Keratinocyte (primary cell): ENCODE measurements at regions not wholly inside any gene's neighbourhood (a gene's known extent, or its start where the extent isn't known, plus 50 kb on each side); places are given as distances from the start of the nearest gene placed in this dataset.

ENCODE experiments used
- DNase-seq: peaks from one replicate; pipeline ENCODE4 v3.0.0-alpha.2; 2011; ENCODE audit warnings: low read depth, missing footprints, low spot score
- FAIRE-seq: peaks from 2 replicates; lab custom pipeline; 2011; peaks lifted over from hg19 to GRCh38; lab: Jason Lieb, UNC
- H2AFZ ChIP-seq: 2 replicates; pipeline ENCODE4 v1.6.0; 2012; ENCODE audit warnings: low read length, control low read depth, inconsistent platforms; ENCODE audit not compliant: control insufficient read depth
- H3K27ac ChIP-seq: 2 replicates; pipeline ENCODE4 v1.5.1; 2011; ENCODE audit warnings: low read length; ENCODE audit not compliant: control insufficient read depth, insufficient read depth
- H3K27me3 ChIP-seq: 3 replicates; pipeline ENCODE4 v1.6.0; 2011; ENCODE audit warnings: low read length; ENCODE audit not compliant: control insufficient read depth, insufficient read depth; ENCODE audit errors: extremely low read depth
- H3K36me3 ChIP-seq, 2 experiments: 2 replicates in 1 of 2; 3 replicates in 1 of 2; pipeline ENCODE4 v1.5.1; 2011; ENCODE audit warnings: low read length in 2 of 2, mild to moderate bottlenecking in 1 of 2; ENCODE audit not compliant: control insufficient read depth in 2 of 2, insufficient read depth in 2 of 2; ENCODE audit errors: extremely low read depth in 1 of 2
- H3K4me1 ChIP-seq: 3 replicates; pipeline ENCODE4 v1.5.1; 2011; ENCODE audit warnings: low read length; ENCODE audit not compliant: control insufficient read depth, insufficient read depth; ENCODE audit errors: extremely low read depth
- H3K4me2 ChIP-seq: 3 replicates; pipeline ENCODE4 v1.6.0; 2011; ENCODE audit warnings: low read depth, low read length; ENCODE audit not compliant: control insufficient read depth, insufficient read depth; ENCODE audit errors: extremely low read depth
- H3K4me3 ChIP-seq, 3 experiments: fragments of 200-600 bp in 1 of 3; sonication (generic) in 1 of 3; 2 replicates in 2 of 3; 3 replicates in 1 of 3; pipeline ENCODE4 v1.5.1; 2011 to 2016; ENCODE audit warnings: low read length in 3 of 3, mild to moderate bottlenecking in 3 of 3, control low read depth in 2 of 3, inconsistent platforms in 1 of 3, low read depth in 1 of 3, mixed read lengths in 1 of 3, mixed run types in 1 of 3, moderate library complexity in 1 of 3; ENCODE audit not compliant: control insufficient read depth in 2 of 3, insufficient read depth in 2 of 3; ENCODE audit errors: extremely low read depth in 1 of 3
- H3K79me2 ChIP-seq: 2 replicates; pipeline ENCODE4 v1.6.0; 2012; ENCODE audit warnings: low read length; ENCODE audit not compliant: control insufficient read depth, insufficient read depth
- H3K9ac ChIP-seq: 3 replicates; pipeline ENCODE4 v1.6.0; 2011; ENCODE audit warnings: low read length; ENCODE audit not compliant: control insufficient read depth, insufficient read depth; ENCODE audit errors: extremely low read depth
- H3K9me1 ChIP-seq: 3 replicates; pipeline ENCODE4 v1.6.0; 2011; ENCODE audit warnings: low read length; ENCODE audit not compliant: control insufficient read depth, insufficient read depth; ENCODE audit errors: extremely low read depth
- H3K9me3 ChIP-seq: 2 replicates; pipeline ENCODE4 v1.5.1; 2012; ENCODE audit warnings: low read depth, low read length; ENCODE audit not compliant: control insufficient read depth
- H4K20me1 ChIP-seq: 3 replicates; pipeline ENCODE4 v1.6.0; 2011; ENCODE audit warnings: low read length; ENCODE audit not compliant: control insufficient read depth, insufficient read depth; ENCODE audit errors: extremely low read depth
- CTCF ChIP-seq, 3 experiments: IDR thresholded peaks in 1 of 3; conservative IDR thresholded peaks in 1 of 3; optimal IDR thresholded peaks in 1 of 3; 2 replicates in 2 of 3; 3 replicates in 1 of 3; pipeline versions ENCODE3 to v1.5.1; 2011; ENCODE audit warnings: low read length in 3 of 3, mild to moderate bottlenecking in 3 of 3, moderate library complexity in 2 of 3, control low read depth in 1 of 3, inconsistent platforms in 1 of 3; ENCODE audit not compliant: insufficient read depth in 2 of 3; ENCODE audit errors: extremely low read depth in 1 of 3
- EZH2 ChIP-seq: IDR thresholded peaks from one replicate; pipeline ENCODE4 v1.6.1; 2012; ENCODE audit warnings: inconsistent platforms, mild to moderate bottlenecking, low read length, moderate library complexity
- dilution Hi-C: fragments of 300-500 bp; cut with MboI; formaldehyde crosslinking; loops from one replicate; pipeline ENCODE4 v1.7.0; 2020; ENCODE audit warnings: low sequenced_read_pairs; ENCODE audit not compliant: extremely low pct_ligation_motif_present

DNA sequence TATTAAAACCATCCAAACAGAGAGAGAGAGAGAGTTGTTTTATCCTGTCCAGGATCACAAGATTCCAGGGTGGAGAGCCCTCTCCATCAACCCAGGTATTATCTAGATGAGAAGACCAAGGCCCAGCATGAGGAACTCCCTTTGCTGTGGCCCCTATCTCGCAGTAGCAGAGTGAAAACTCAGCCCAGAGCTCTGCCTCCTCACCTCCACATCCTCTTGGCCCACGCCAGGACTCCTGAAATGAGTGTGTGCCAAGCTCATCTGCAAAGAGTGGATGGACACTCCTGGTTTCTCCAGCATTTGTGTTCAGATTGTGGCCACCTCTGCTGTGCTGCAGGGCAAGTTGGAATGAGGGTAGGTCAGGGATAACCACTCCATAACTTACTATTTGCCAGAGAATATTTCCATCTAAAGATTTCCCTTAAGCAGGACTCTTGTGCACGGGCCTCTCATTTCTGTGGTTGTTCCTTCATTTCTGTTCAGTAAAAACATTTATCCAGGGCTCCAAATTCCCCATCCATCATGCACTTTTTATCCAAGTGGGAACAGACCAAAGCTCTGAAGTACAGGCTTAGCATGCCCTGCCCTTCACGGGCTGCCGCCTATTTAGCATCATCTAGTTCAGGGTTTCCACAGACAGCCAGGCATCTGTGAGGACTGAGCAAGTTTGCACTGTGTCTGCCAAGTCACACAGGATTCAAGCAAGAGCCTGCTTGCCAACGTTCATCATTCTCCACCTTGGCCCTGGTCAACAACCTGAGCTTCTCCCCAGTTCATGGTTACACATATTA lies 583.2 kb upstream of the ID2 start:
- Histone ChIP-seq H4K20me1 (no peaks in the 10 kb centered on the region), H3K9me1 (no peaks in the 10 kb centered on the region), H3K9me3 (no peaks in the 10 kb centered on the region), H3K4me1 (peaks cover 5% of the 10 kb centered on the region), H3K9ac (no peak overlapping the region), H3K36me3 (no peaks in the 10 kb centered on the region), H3K79me2 (no peaks in the 10 kb centered on the region), H3K4me3 (no peak overlapping the region), H3K27me3 (no peaks in the 10 kb centered on the region), H2AFZ (no peak overlapping the region), H3K27ac (no peak overlapping the region), H3K4me2 (no peak overlapping the region)
- DNase-seq (no peak), FAIRE-seq (no peak)
- dilution Hi-C loops = no loop called here
- TF ChIP-seq CTCF (optimal IDR thresholded peaks at IDR 0.05 in 1 of 3, IDR thresholded peaks at IDR 0.05 in 1 of 3, conservative IDR thresholded peaks at IDR 0.05 in 1 of 3; ENCODE audit: extremely low read depth in 1 of 3, insufficient read depth in 2 of 3, low read length in 3 of 3) (no peak), EZH2 (no peak)

DNA sequence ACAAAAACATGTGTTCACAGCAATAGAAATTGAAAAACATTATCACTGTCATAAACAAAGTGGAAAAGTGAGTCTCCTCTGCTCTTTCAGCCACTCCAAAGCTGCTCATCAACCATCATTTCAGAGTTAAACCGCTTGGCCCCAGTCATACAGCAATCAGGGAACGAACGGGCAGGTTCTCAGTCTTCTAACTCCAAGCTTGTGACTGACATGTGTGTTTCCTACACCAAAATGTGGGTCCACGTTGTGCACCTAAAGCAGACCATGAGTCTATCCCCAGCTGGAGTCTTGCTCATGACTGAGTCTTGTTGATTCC lies 582.6 kb upstream of the ID2 start:
- FAIRE-seq = no peak

More for the DNA sequence above, 582.6 kb upstream of the ID2 start:
- no peak overlapping the region for H3K4me3 ChIP-seq
- no peaks in the 10 kb centered on the region for H3K36me3 ChIP-seq
- no peaks in the 10 kb centered on the region for H3K79me2 ChIP-seq
- no peak overlapping the region for H3K27ac ChIP-seq
- H3K9me3 ChIP-seq = no peaks in the 10 kb centered on the region
- no peaks in the 10 kb centered on the region for H3K9me1 ChIP-seq
- TF ChIP-seq CTCF (optimal IDR thresholded peaks at IDR 0.05 in 1 of 3, IDR thresholded peaks at IDR 0.05 in 1 of 3, conservative IDR thresholded peaks at IDR 0.05 in 1 of 3; ENCODE audit: extremely low read depth in 1 of 3, insufficient read depth in 2 of 3, low read length in 3 of 3) = no peak
- TF ChIP-seq EZH2 = no peak
- H3K4me2 ChIP-seq = no peak overlapping the region
- H3K4me1 ChIP-seq = peaks cover 5% of the 10 kb centered on the region
- no peak overlapping the region for H3K9ac ChIP-seq
- no peaks in the 10 kb centered on the region for H4K20me1 ChIP-seq
- no peak for DNase-seq
- H3K27me3 ChIP-seq = no peaks in the 10 kb centered on the region
- dilution Hi-C loops = no loop called here
- H2AFZ ChIP-seq = no peak overlapping the region
